ENCODE measurements at regions not wholly inside any gene's neighbourhood (a gene's known extent, or its start where the extent isn't known, plus 50 kb on each side); places are given as distances from the start of the nearest gene placed in this dataset.

DNA sequence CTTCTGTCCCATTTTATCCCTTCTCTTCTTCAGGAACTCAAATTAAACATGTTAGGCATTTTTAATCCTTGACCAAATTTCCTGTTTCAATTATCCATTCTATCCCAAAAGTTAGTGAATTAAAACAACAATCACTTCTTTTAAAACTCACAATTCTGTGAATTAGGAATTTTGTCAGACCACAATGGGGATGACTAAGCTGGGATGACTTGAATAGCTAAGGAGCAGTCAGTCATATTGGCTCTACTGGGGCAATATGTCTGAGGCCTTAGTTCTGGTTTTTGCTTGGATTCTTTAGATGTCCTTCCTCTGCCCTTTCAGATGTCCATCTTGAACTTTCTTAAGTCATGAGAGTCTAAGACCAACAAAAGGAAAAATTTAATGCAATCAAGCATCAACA, 178.2 kb upstream of the TGFBR2 start:
- no peak for TF ChIP-seq CTCF (IDR thresholded peaks at IDR 0.05)
- no peak for TF ChIP-seq POLR2A (IDR thresholded peaks at IDR 0.05)
